ENCODE measurements at regions not wholly inside any gene's neighbourhood (a gene's known extent, or its start where the extent isn't known, plus 50 kb on each side); places are given as distances from the start of the nearest gene placed in this dataset.
A peak's percentile ranks its signal among the peaks of the same experiment; 100 is the strongest.

DNA sequence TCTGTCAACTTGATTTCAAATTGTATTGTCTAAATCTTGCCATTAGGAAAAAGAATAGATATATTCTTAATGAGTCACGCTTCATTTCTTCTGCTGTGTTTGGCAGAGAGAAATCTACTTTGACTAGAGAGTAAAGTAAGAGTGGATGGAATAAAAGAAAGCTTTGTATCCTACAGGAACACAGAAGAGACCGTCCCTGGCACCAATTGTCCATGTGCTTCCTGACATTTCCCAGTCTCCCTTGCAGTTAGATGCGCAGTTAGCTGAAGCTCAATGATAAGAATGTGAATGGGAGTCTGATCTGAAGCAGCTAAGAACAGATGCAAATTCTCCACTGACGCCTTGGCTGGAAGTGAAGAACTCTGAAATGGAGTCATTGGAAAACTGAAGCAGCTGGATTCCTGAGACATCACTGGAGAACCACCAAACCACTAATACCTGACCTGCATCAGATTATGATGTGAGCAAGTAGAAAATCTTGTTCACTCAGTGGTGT, 528.2 kb upstream of the MARCKS start:
- intact Hi-C loops (cut with DNase I; ENCODE audit: low total_unique reads), result no loop called here
- H3K27me3 ChIP-seq, result no peaks in the 10 kb centered on the region
- peak in 1 of 2 donors; percentile 15 for DNase-seq
- no peak overlapping the region for H3K4me3 ChIP-seq
- H3K4me1 ChIP-seq, result no peaks in the 10 kb centered on the region
- no peaks in the 10 kb centered on the region for H3K9me3 ChIP-seq
- no peak for TF ChIP-seq POLR2A (IDR thresholded peaks at IDR 0.05)
- TF ChIP-seq, protein P1, sequence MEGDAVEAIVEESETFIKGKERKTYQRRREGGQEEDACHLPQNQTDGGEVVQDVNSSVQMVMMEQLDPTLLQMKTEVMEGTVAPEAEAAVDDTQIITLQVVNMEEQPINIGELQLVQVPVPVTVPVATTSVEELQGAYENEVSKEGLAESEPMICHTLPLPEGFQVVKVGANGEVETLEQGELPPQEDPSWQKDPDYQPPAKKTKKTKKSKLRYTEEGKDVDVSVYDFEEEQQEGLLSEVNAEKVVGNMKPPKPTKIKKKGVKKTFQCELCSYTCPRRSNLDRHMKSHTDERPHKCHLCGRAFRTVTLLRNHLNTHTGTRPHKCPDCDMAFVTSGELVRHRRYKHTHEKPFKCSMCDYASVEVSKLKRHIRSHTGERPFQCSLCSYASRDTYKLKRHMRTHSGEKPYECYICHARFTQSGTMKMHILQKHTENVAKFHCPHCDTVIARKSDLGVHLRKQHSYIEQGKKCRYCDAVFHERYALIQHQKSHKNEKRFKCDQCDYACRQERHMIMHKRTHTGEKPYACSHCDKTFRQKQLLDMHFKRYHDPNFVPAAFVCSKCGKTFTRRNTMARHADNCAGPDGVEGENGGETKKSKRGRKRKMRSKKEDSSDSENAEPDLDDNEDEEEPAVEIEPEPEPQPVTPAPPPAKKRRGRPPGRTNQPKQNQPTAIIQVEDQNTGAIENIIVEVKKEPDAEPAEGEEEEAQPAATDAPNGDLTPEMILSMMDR (IDR thresholded peaks at IDR 0.05), result no peak
- no peaks in the 10 kb centered on the region for H3K36me3 ChIP-seq
- H3K27ac ChIP-seq, result no peak overlapping the region

DNA sequence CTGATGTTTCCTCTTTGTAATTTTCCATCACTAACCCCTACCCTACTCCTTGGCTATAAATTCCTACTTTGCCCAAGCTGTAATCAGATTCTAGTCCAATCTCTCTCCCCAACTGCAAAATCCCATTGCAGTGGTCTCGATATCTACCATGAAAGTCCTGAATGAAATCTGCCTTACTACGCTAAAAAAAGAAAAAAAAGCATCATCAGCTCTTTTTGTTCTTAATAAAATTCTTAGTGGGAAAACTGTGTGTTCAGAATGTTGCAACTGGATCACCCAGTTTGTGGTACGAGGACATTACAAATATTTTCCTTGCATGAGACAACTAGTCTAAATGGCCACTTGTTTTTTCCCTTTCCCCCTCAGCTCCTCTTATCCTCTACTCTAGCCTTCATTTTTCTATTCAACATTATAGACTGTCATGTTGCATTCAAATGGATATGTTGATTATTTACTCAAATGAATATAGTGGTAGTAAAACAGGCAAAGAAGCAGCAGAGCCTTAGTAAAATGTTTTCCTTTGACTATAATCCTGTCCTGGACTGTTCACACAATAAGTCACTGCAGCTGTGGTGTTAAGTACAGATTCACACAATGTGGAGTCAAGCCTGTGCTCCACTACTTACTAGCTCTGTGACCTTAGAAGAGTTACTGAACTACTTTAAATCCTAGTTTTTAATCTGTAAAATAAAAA, 527.1 kb upstream of the MARCKS start:
- no peak for DNase-seq
- Histone ChIP-seq H3K27me3 (no peaks in the 10 kb centered on the region), H3K4me3 (no peak overlapping the region), H3K4me1 (no peaks in the 10 kb centered on the region), H3K36me3 (no peaks in the 10 kb centered on the region), H3K9me3 (no peaks in the 10 kb centered on the region), H3K27ac (no peak overlapping the region)
- intact Hi-C loops (cut with DNase I; ENCODE audit: low total_unique reads), result no loop called here
- no peak for TF ChIP-seq POLR2A (IDR thresholded peaks at IDR 0.05)

DNA sequence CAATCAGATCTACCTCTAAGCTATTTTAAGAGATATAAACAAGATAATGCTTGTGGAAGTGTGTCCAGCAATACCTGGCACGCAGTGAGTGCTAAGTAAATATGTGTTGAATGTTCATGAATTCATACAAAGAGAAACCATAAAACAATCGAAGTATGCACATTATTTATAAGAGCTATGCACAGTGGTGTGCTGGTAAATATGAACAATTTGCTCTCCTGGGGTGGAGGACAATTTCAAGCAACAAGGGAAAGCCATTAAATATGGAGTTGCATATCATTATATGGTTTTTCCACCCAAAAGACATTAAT, 526.6 kb upstream of the MARCKS start:
- H3K27ac ChIP-seq, result no peak overlapping the region
- no peaks in the 10 kb centered on the region for H3K36me3 ChIP-seq
- TF ChIP-seq POLR2A (IDR thresholded peaks at IDR 0.05), result no peak
- TF ChIP-seq, protein P1 (IDR thresholded peaks at IDR 0.05), result no peak
- DNase-seq, result no peak
- intact Hi-C loops (cut with DNase I; ENCODE audit: low total_unique reads), result no loop called here
- no peaks in the 10 kb centered on the region for H3K27me3 ChIP-seq
- H3K9me3 ChIP-seq, result no peaks in the 10 kb centered on the region
- H3K4me1 ChIP-seq, result no peaks in the 10 kb centered on the region
- no peak overlapping the region for H3K4me3 ChIP-seq

GRCh38 chr6:113331021-113331420, 526.1 kb upstream of the MARCKS start:
- no peak for DNase-seq
- Histone ChIP-seq H3K36me3 (no peaks in the 10 kb centered on the region), H3K27me3 (no peaks in the 10 kb centered on the region), H3K4me3 (no peak overlapping the region), H3K9me3 (no peaks in the 10 kb centered on the region), H3K4me1 (no peaks in the 10 kb centered on the region), H3K27ac (no peak overlapping the region)
- no peak for TF ChIP-seq POLR2A (IDR thresholded peaks at IDR 0.05)
- TF ChIP-seq, protein P1 (IDR thresholded peaks at IDR 0.05), result no peak
- intact Hi-C loops (cut with DNase I; ENCODE audit: low total_unique reads), result no loop called here

GRCh38 chr6:113338644-113339043, 518.5 kb upstream of the MARCKS start:
- no peaks in the 10 kb centered on the region for H3K36me3 ChIP-seq
- no peak for TF ChIP-seq POLR2A (IDR thresholded peaks at IDR 0.05)
- TF ChIP-seq, protein P1 (IDR thresholded peaks at IDR 0.05), result no peak
- no peak for DNase-seq
- H3K4me3 ChIP-seq, result no peak overlapping the region
- no peaks in the 10 kb centered on the region for H3K9me3 ChIP-seq
- H3K27me3 ChIP-seq, result no peaks in the 10 kb centered on the region
- no peaks in the 10 kb centered on the region for H3K4me1 ChIP-seq
- intact Hi-C loops (cut with DNase I; ENCODE audit: low total_unique reads), result no loop called here
- H3K27ac ChIP-seq, result no peak overlapping the region

DNA sequence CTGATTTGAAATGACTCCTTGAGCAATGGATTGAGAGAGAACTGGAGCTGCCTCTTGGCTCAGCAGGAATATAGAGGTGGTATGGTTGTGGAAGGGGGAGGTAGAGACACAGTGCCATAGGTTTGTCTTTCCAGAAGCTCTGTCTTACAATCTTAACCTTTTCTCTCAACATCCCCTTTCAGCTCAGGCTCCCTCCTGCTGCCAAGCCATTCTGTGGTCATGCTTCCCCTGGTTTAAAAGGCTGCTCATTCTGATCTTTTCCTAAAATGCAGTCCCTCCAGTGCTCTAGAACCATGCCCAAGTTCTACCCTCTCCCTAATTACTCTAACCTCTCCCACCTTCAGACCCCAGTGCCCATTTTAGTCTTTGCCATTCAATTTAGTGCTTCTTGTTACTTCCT, 517.9 kb upstream of the MARCKS start:
- H3K27ac ChIP-seq, result no peak overlapping the region
- DNase-seq, result no peak
- H3K4me3 ChIP-seq, result no peak overlapping the region
- H3K4me1 ChIP-seq, result no peaks in the 10 kb centered on the region
- H3K27me3 ChIP-seq, result no peaks in the 10 kb centered on the region
- TF ChIP-seq, protein P1 (IDR thresholded peaks at IDR 0.05), result no peak
- TF ChIP-seq POLR2A (IDR thresholded peaks at IDR 0.05), result no peak
- no peaks in the 10 kb centered on the region for H3K36me3 ChIP-seq
- no peaks in the 10 kb centered on the region for H3K9me3 ChIP-seq
- intact Hi-C loops (cut with DNase I; ENCODE audit: low total_unique reads), result no loop called here
